ENCODE measurements at regions not wholly inside any gene's neighbourhood (a gene's known extent, or its start where the extent isn't known, plus 50 kb on each side); places are given as distances from the start of the nearest gene placed in this dataset.

DNA sequence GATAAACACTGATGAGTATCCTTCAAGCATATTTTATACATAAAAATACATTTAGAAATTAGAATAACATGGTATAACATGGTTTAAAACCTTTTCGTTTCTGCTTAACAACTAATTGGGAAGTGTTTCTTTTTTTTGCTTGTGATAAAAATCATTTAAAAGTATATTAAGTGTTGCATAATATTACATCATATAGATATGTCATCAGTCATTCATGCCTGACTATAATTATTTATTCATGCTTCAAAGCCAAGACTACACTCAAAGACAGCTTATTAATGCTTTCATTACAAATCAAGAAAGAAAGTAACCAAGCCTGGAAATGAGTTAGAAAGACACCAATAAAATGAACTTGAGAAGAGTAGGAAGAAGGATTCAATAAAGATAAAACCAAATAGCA is 136.6 kb upstream of the TP63 start:
- Histone ChIP-seq H3K27ac (no peak overlapping the region), H3K9me3 (no peaks in the 10 kb centered on the region), H3K4me3 (no peak overlapping the region), H3K4me1 (no peaks in the 10 kb centered on the region), H3K27me3 (no peaks in the 10 kb centered on the region), H3K36me3 (no peaks in the 10 kb centered on the region)
- TF ChIP-seq, protein P1, sequence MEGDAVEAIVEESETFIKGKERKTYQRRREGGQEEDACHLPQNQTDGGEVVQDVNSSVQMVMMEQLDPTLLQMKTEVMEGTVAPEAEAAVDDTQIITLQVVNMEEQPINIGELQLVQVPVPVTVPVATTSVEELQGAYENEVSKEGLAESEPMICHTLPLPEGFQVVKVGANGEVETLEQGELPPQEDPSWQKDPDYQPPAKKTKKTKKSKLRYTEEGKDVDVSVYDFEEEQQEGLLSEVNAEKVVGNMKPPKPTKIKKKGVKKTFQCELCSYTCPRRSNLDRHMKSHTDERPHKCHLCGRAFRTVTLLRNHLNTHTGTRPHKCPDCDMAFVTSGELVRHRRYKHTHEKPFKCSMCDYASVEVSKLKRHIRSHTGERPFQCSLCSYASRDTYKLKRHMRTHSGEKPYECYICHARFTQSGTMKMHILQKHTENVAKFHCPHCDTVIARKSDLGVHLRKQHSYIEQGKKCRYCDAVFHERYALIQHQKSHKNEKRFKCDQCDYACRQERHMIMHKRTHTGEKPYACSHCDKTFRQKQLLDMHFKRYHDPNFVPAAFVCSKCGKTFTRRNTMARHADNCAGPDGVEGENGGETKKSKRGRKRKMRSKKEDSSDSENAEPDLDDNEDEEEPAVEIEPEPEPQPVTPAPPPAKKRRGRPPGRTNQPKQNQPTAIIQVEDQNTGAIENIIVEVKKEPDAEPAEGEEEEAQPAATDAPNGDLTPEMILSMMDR (IDR thresholded peaks at IDR 0.05): no peak
- intact Hi-C loops (cut with DNase I): no loop called here
- DNase-seq (ENCODE audit: low spot score in 2 of 2): no peak

DNA sequence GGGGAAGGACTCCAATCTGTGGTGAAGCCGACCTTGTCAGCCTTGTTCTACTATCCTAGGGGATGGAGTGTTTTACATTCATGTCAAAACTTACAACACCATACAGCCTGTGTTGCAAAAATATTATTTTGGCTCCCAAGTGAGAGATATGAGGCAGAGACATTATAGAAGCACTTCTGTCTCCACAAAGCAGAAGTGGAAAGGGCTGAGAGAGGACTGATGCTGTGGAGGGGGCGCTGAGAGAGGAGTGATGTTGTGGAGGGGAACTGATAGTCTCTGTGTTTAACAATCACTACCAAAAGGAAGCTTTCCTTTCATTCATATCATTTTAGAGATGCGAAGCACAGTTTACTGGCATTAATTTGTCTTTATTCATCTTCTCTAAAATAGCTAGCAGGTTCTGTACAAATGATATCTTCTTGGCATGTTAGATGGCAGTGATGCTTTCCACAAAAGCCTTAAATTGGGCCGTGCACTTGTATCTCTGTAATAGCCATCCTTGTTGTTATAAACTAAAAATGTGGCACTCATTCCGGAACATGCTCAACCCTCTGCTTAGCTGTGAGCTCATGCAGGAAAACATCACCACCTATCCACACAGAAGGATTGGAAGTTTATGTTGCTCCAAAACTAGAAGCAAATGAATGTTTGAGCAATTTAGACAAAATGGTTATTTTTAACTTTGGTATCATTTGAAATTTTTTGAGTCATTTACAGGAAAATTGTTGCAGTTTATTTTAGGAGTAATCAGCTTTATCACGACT is 134.6 kb upstream of the TP63 start:
- Histone ChIP-seq H3K27ac (no peak overlapping the region), H3K9me3 (no peaks in the 10 kb centered on the region), H3K27me3 (no peaks in the 10 kb centered on the region), H3K4me3 (no peak overlapping the region), H3K4me1 (no peaks in the 10 kb centered on the region), H3K36me3 (no peaks in the 10 kb centered on the region)
- intact Hi-C loops (cut with DNase I): no loop called here
- DNase-seq (ENCODE audit: low spot score in 2 of 2): no peak
- TF ChIP-seq, protein P1 (IDR thresholded peaks at IDR 0.05): no peak

DNA sequence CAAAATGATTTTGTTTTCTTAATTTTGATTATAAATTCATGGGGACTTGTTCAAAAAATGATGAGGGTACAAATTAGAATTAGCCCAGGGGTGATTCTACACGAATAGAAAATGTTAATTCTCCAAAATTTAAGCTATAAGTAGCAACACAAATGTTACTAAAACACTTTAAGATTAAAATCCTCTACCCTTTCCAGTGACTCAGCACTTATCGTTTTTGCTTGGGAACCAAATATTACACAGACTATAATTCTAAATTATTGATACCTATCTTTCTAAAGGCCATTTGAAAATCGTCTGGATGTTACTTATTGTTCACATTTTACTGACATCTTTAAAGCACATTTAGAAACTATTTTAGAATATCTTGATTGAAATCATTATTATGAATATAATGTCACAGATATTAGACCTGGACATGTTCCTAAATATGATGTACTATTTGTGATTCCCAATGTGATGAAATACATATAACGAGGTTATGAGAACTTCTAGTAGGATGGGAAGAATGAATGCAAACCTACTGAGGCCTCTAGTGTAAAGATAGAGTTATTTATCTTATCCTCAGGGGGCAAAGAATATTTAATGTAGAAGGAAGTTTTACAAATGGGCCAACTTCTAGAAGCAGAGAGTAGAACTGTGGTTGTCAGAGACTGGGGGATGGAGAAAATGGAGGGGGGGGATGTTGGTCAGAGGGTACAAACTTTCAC is 132.0 kb upstream of the TP63 start:
- no peaks in the 10 kb centered on the region for H3K36me3 ChIP-seq
- H3K4me1 ChIP-seq: no peaks in the 10 kb centered on the region
- intact Hi-C loops (cut with DNase I): no loop called here
- TF ChIP-seq, protein P1 (IDR thresholded peaks at IDR 0.05): no peak
- H3K4me3 ChIP-seq: no peak overlapping the region
- no peak for DNase-seq (ENCODE audit: low spot score in 2 of 2)
- no peak overlapping the region for H3K27ac ChIP-seq
- H3K27me3 ChIP-seq: no peaks in the 10 kb centered on the region
- H3K9me3 ChIP-seq: no peaks in the 10 kb centered on the region

DNA sequence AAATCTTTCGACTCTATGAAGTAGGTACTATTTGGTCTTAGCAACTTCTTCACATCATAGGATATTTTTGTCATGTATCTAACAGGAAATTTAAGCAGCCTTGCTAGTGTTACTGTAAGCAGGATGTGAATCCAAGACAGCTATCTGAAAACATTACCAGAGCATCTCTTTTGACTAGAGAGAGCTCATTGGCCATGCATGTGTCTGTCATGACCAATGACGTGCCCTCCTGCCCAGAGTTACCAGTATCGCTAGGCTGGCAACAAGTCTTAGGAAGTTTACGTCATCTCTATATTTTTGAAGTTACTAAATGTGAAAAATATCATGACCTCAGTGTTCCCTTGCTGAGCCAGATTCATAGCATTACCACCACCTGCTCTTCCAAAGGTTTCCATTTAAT is 130.9 kb upstream of the TP63 start:
- Histone ChIP-seq H3K4me3 (no peak overlapping the region), H3K36me3 (no peaks in the 10 kb centered on the region), H3K27me3 (no peaks in the 10 kb centered on the region), H3K9me3 (no peaks in the 10 kb centered on the region), H3K4me1 (no peaks in the 10 kb centered on the region), H3K27ac (no peak overlapping the region)
- no peak for DNase-seq (ENCODE audit: low spot score in 2 of 2)
- TF ChIP-seq, protein P1 (IDR thresholded peaks at IDR 0.05): no peak
- intact Hi-C loops (cut with DNase I): no loop called here

GRCh38 chr3:189500798-189501495 is 130.2 kb upstream of the TP63 start:
- Histone ChIP-seq H3K27me3 (no peaks in the 10 kb centered on the region), H3K4me1 (no peaks in the 10 kb centered on the region), H3K36me3 (no peaks in the 10 kb centered on the region), H3K9me3 (no peaks in the 10 kb centered on the region), H3K4me3 (no peak overlapping the region), H3K27ac (no peak overlapping the region)
- intact Hi-C loops (cut with DNase I): no loop called here
- no peak for DNase-seq (ENCODE audit: low spot score in 2 of 2)
- TF ChIP-seq, protein P1 (IDR thresholded peaks at IDR 0.05): no peak
